IMR-90 (cell line): ENCODE measurements at regions not wholly inside any gene's neighbourhood (a gene's known extent, or its start where the extent isn't known, plus 50 kb on each side); places are given as distances from the start of the nearest gene placed in this dataset.
"Not testable (repeated sequence)": the region's sequence is repeated elsewhere in the genome, so short reads cannot be mapped to it uniquely, and the experiment has no call there.

Experiments
- ATAC-seq: fragments of 200-7000 bp; cut with Tn5 transposase; 2 replicates; pipeline ENCODE4 v1.9.1; 2020; ENCODE audit warnings: low read depth, mild to moderate bottlenecking, moderate library complexity
- BruUV-seq: library from RNA; stranded (reverse); fragments of 400-500 nt; replicated peaks from 2 replicates; lab custom pipeline; 2021; lab: Mats Ljungman, UMichigan
- CTCF ChIA-PET: fragments of 300-600 bp; formaldehyde crosslinking; extraction: SDS; loops from one replicate; lab custom pipeline; 2021; ENCODE audit warnings: antibody characterized with exemption; lab: Yijun Ruan, JAX
- POLR2A ChIA-PET: fragments of 300-600 bp; sonication (Branson Sonifier 250); formaldehyde crosslinking; loops from one replicate; lab custom pipeline; 2022; ENCODE audit warnings: antibody characterized with exemption; ENCODE audit not compliant: unreplicated experiment; lab: Charles Lee
- DNase-seq: peaks from one replicate; pipeline ENCODE4 v3.0.0; 2013
- H2AFZ ChIP-seq: replicated peaks from 2 replicates; pipeline ENCODE3; 2013; ENCODE audit warnings: low read length, mild to moderate bottlenecking; ENCODE audit not compliant: poor library complexity
- H2AK5ac ChIP-seq: 2 replicates; pipeline ENCODE4 v1.6.1; 2013; ENCODE audit warnings: low read depth, low read length, inconsistent platforms
- H2AK9ac ChIP-seq: replicated peaks from 2 replicates; pipeline ENCODE3; 2013; ENCODE audit warnings: mild to moderate bottlenecking, low read depth, low read length, moderate library complexity; ENCODE audit not compliant: poor library complexity
- H2BK120ac ChIP-seq: 2 replicates; pipeline ENCODE4 v1.6.1; 2013; ENCODE audit warnings: low read depth, low read length, inconsistent platforms
- H2BK15ac ChIP-seq: 3 replicates; pipeline ENCODE4 v1.6.1; 2013; ENCODE audit warnings: low read depth, low read length, inconsistent platforms
- H2BK20ac ChIP-seq: 2 replicates; pipeline ENCODE4 v1.6.1; 2013; ENCODE audit warnings: low read depth, mild to moderate bottlenecking, inconsistent platforms, low read length, moderate library complexity
- H2BK5ac ChIP-seq: 2 replicates; pipeline ENCODE4 v1.6.1; 2013; ENCODE audit warnings: mild to moderate bottlenecking, low read depth, low read length, inconsistent platforms; ENCODE audit not compliant: poor library complexity, severe bottlenecking
- H3K14ac ChIP-seq: replicated peaks from 2 replicates; pipeline ENCODE4 v1.6.1; 2013; ENCODE audit warnings: low read depth, low read length, inconsistent platforms
- H3K18ac ChIP-seq: 2 replicates; pipeline ENCODE4 v1.6.1; 2013; ENCODE audit warnings: low read depth, low read length, control low read depth
- H3K23ac ChIP-seq: 2 replicates; pipeline ENCODE4 v1.6.1; 2013; ENCODE audit warnings: low read depth, low read length, inconsistent platforms
- H3K27ac ChIP-seq: 2 replicates; pipeline ENCODE4 v1.5.1; 2013; ENCODE audit warnings: mild to moderate bottlenecking, control low read depth, low read length; ENCODE audit not compliant: insufficient read depth
- H3K27me3 ChIP-seq: 2 replicates; pipeline ENCODE4 v1.6.1; 2013; ENCODE audit warnings: low read length; ENCODE audit not compliant: control insufficient read depth, insufficient read depth
- H3K36me3 ChIP-seq: 2 replicates; pipeline ENCODE4 v1.6.1; 2013; ENCODE audit warnings: low read length, mixed read lengths; ENCODE audit not compliant: control insufficient read depth, insufficient read depth
- H3K4ac ChIP-seq: 2 replicates; pipeline ENCODE4 v1.6.1; 2013; ENCODE audit warnings: low read depth, low read length, inconsistent platforms
- H3K4me1 ChIP-seq: 2 replicates; pipeline ENCODE4 v1.6.1; 2013; ENCODE audit warnings: low read length, mixed read lengths; ENCODE audit not compliant: control insufficient read depth, insufficient read depth
- H3K4me2 ChIP-seq: 2 replicates; pipeline ENCODE4 v1.6.1; 2013; ENCODE audit warnings: low read depth, mild to moderate bottlenecking, control low read depth, low read length, moderate library complexity
- H3K4me3 ChIP-seq: 2 replicates; pipeline ENCODE4 v1.5.1; 2013; ENCODE audit warnings: low read depth, mild to moderate bottlenecking, control low read depth, low read length, moderate library complexity; ENCODE audit not compliant: insufficient read depth
- H3K56ac ChIP-seq: 2 replicates; pipeline ENCODE4 v1.6.1; 2013; ENCODE audit warnings: low read length, inconsistent platforms; ENCODE audit not compliant: insufficient read depth; ENCODE audit errors: extremely low read depth
- H3K79me1 ChIP-seq, 2 experiments: 2 replicates each; pipeline ENCODE4 v1.6.1; 2013; ENCODE audit warnings: low read length in 2 of 2, inconsistent platforms in 1 of 2, low read depth in 1 of 2
- H3K9ac ChIP-seq: 2 replicates; pipeline ENCODE4 v1.6.1; 2013; ENCODE audit warnings: low read depth, low read length, control low read depth
- H3K9me1 ChIP-seq: 2 replicates; pipeline ENCODE4 v1.6.1; 2013; ENCODE audit warnings: low read length, inconsistent platforms; ENCODE audit not compliant: insufficient read depth
- H3K9me3 ChIP-seq: 2 replicates; pipeline ENCODE4 v1.6.1; 2013; ENCODE audit warnings: low read length; ENCODE audit not compliant: control insufficient read depth, insufficient read depth
- H4K20me1 ChIP-seq: 2 replicates; pipeline ENCODE4 v1.6.1; 2013; ENCODE audit warnings: low read length, inconsistent platforms; ENCODE audit not compliant: insufficient read depth
- H4K5ac ChIP-seq: 2 replicates; pipeline ENCODE4 v1.6.1; 2013; ENCODE audit warnings: mild to moderate bottlenecking, low read depth, low read length, control low read depth
- H4K8ac ChIP-seq, 2 experiments: 2 replicates each; pipeline ENCODE4 v1.6.1; 2013; ENCODE audit warnings: low read depth in 2 of 2, low read length in 2 of 2, control low read depth in 1 of 2, inconsistent platforms in 1 of 2
- H4K91ac ChIP-seq: 2 replicates; pipeline ENCODE4 v1.6.1; 2013; ENCODE audit warnings: low read depth, low read length, inconsistent platforms; ENCODE audit not compliant: insufficient read depth
- POLR2A ChIP-seq: IDR thresholded peaks from 2 replicates; pipeline ENCODE4 v1.6.1; 2012; ENCODE audit warnings: mild to moderate bottlenecking, low read depth, low read length
- WGBS, 2 experiments: methylation state at CpG; one replicate each; pipeline versions ENCODE4 v1.1.5 to v1.1.7; 2013; ENCODE audit warnings: missing lambda C conversion rate in 2 of 2; ENCODE audit not compliant: insufficient read length in 1 of 2; ENCODE audit errors: extremely low coverage in 2 of 2; 5-methylcytosine and 5-hydroxymethylcytosine counted together
- dilution Hi-C: fragments of 300-500 bp; cut with HindIII; formaldehyde crosslinking; loops from one replicate; pipeline ENCODE4 v1.14.3; 2018; ENCODE audit warnings: low sequenced_read_pairs; ENCODE audit not compliant: unreplicated experiment
- in situ Hi-C: fragments of 300-500 bp; cut with MboI; formaldehyde crosslinking; loops from 3 replicates; pipeline ENCODE4 v1.14.3; 2019; ENCODE audit warnings: low sequenced_read_pairs, inconsistent platforms, mixed read lengths
- intact Hi-C: fragments of 100-400 bp; cut with micrococcal nuclease; formaldehyde crosslinking; loops from 2 replicates; pipeline ENCODE4 v1.10.0; 2022

GRCh38 chr1:143905214-143906179 lies 66.3 kb downstream of the FAM72C start:
- H3K14ac ChIP-seq, H2AK5ac ChIP-seq, H3K27me3 ChIP-seq, H4K91ac ChIP-seq, H3K4me1 ChIP-seq, H2BK20ac ChIP-seq, H3K23ac ChIP-seq, H3K56ac ChIP-seq, BruUV-seq, H3K36me3 ChIP-seq, H2AFZ ChIP-seq, H3K18ac ChIP-seq, in situ Hi-C loops, POLR2A ChIA-PET, H2BK120ac ChIP-seq, H4K20me1 ChIP-seq, H2AK9ac ChIP-seq, H3K9me1 ChIP-seq, H3K4ac ChIP-seq, H3K9me3 ChIP-seq, dilution Hi-C loops, H3K79me1 ChIP-seq, H4K5ac ChIP-seq, H2BK15ac ChIP-seq, intact Hi-C loops, CTCF ChIA-PET: not testable (repeated sequence)
- H3K4me2 ChIP-seq, result peak overlapping the region; percentile 68
- TF ChIP-seq POLR2A, result peak; percentile 65; the same call in 1 of the 2 replicates
- ATAC-seq (peak; percentile 47), DNase-seq (peak; percentile 62)
- peak overlapping the region in 1 of 2 experiments; percentile 74; a peak in 2 of 4 replicates for H4K8ac ChIP-seq
- peak overlapping the region; percentile 67; the same call in 1 of the 2 replicates for H3K9ac ChIP-seq
- H2BK5ac ChIP-seq, result peak overlapping the region; percentile 20
- H3K27ac ChIP-seq, result peak overlapping the region; percentile 35
- H3K4me3 ChIP-seq, result peak overlapping the region; percentile 56
- WGBS, 2 experiments, result 0% methylated on average over 4 of the region's 62 CpGs; no CpG with 5 or more reads in 1 of the 2 experiments

GRCh38 chr1:143904622-143904979 lies 67.2 kb downstream of the FAM72C start:
- Histone ChIP-seq H4K8ac (peak overlapping the region in 1 of 2 experiments; percentile 53; a peak in 1 of 4 replicates), H3K9ac (0 out of 2 replicates have a peak overlapping the region, but pooled peaks have one; percentile 39), H3K4me3 (peak overlapping the region; percentile 64), H2BK5ac (peak overlapping the region; percentile 58), H3K4me2 (peak overlapping the region; percentile 75)
- H4K91ac ChIP-seq, H4K20me1 ChIP-seq, intact Hi-C loops, H3K79me1 ChIP-seq, H3K23ac ChIP-seq, dilution Hi-C loops, H4K5ac ChIP-seq, H2AK5ac ChIP-seq, H3K4me1 ChIP-seq, in situ Hi-C loops, H3K18ac ChIP-seq, H2AK9ac ChIP-seq, H3K27me3 ChIP-seq, BruUV-seq, H3K14ac ChIP-seq, CTCF ChIA-PET, H2BK120ac ChIP-seq, H2AFZ ChIP-seq, H3K56ac ChIP-seq, DNase-seq, H3K36me3 ChIP-seq, H3K27ac ChIP-seq, POLR2A ChIA-PET, H3K4ac ChIP-seq, H3K9me3 ChIP-seq, H2BK20ac ChIP-seq, H2BK15ac ChIP-seq, H3K9me1 ChIP-seq: not testable (repeated sequence)
- no CpG with 5 or more reads among the region's 12 CpGs for WGBS, 2 experiments
- peak; percentile 93 for ATAC-seq
